ENCODE measurements at regions not wholly inside any gene's neighbourhood (a gene's known extent, or its start where the extent isn't known, plus 50 kb on each side); places are given as distances from the start of the nearest gene placed in this dataset.

DNA sequence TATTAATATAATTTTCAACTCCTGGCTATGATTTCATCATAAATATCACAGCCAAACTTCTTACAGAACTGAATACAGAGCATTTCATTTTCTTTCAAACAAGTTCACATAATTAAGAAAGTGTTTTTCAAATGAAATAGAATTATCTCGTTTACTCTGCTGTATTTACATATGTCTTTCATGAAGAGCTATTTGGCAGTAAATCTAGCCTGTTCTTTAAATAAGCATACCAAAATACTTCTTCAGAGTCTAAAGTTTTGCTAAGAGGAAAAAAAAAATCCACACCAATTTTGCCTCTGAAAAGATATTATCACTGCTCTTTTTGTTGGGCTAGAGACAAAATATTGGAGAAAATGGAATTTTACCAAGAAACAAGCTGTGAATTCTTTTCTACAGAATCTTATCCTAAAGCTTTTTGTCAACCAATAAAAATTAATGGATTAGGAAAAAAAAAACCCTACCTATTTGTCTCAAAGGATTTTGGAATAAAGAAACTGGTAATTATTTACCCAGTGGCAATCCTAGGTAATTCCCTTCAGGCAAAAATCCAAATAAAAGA lies 287.9 kb upstream of the NR3C2 start:
- TF ChIP-seq TFAP4 (IDR thresholded peaks at IDR 0.05; ENCODE audit: borderline replicate concordance, low read depth) (no peak), POLR2AphosphoS5 (IDR thresholded peaks at IDR 0.05; ENCODE audit: low read depth, low read length) (no peak), ZNF10 (CRISPR knock-in tag; IDR thresholded peaks at IDR 0.05; ENCODE audit: borderline replicate concordance, low read depth) (no peak), KLF15 (CRISPR knock-in tag; IDR thresholded peaks at IDR 0.05; ENCODE audit: borderline replicate concordance) (no peak), CREBL2 (CRISPR knock-in tag; IDR thresholded peaks at IDR 0.05; ENCODE audit: borderline replicate concordance) (no peak), HDAC6 (IDR thresholded peaks at IDR 0.05; ENCODE audit: low read depth, low read length) (no peak), ZBTB14 (CRISPR knock-in tag; IDR thresholded peaks at IDR 0.05) (no peak), TARDBP (CRISPR knock-in tag; IDR thresholded peaks at IDR 0.05) (no peak), ZBTB33 (CRISPR knock-in tag; IDR thresholded peaks at IDR 0.05) (no peak), MXI1 (IDR thresholded peaks at IDR 0.05; ENCODE audit: borderline replicate concordance, low read depth, low read length) (no peak), FOXK2 (IDR thresholded peaks at IDR 0.05) (no peak)
- TF ChIP-seq, protein P1, sequence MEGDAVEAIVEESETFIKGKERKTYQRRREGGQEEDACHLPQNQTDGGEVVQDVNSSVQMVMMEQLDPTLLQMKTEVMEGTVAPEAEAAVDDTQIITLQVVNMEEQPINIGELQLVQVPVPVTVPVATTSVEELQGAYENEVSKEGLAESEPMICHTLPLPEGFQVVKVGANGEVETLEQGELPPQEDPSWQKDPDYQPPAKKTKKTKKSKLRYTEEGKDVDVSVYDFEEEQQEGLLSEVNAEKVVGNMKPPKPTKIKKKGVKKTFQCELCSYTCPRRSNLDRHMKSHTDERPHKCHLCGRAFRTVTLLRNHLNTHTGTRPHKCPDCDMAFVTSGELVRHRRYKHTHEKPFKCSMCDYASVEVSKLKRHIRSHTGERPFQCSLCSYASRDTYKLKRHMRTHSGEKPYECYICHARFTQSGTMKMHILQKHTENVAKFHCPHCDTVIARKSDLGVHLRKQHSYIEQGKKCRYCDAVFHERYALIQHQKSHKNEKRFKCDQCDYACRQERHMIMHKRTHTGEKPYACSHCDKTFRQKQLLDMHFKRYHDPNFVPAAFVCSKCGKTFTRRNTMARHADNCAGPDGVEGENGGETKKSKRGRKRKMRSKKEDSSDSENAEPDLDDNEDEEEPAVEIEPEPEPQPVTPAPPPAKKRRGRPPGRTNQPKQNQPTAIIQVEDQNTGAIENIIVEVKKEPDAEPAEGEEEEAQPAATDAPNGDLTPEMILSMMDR (CRISPR knock-in tag; IDR thresholded peaks at IDR 0.05) = no peak
- TF ChIP-seq, protein P2, sequence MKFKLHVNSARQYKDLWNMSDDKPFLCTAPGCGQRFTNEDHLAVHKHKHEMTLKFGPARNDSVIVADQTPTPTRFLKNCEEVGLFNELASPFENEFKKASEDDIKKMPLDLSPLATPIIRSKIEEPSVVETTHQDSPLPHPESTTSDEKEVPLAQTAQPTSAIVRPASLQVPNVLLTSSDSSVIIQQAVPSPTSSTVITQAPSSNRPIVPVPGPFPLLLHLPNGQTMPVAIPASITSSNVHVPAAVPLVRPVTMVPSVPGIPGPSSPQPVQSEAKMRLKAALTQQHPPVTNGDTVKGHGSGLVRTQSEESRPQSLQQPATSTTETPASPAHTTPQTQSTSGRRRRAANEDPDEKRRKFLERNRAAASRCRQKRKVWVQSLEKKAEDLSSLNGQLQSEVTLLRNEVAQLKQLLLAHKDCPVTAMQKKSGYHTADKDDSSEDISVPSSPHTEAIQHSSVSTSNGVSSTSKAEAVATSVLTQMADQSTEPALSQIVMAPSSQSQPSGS (CRISPR knock-in tag; IDR thresholded peaks at IDR 0.05) = no peak

All from HepG2 (cell line).